Gastroesophageal sphincter (tissue), 4 donors: ENCODE measurements at regions not wholly inside any gene's neighbourhood (a gene's known extent, or its start where the extent isn't known, plus 50 kb on each side); places are given as distances from the start of the nearest gene placed in this dataset.

Experiments used
- ATAC-seq: fragments of 150-250 bp; one replicate; pipeline ENCODE4 v1.9.1; 2016; ENCODE audit warnings: mild to moderate bottlenecking, moderate library complexity
- H3K27ac ChIP-seq, 4 donors: fragments of 200-600 bp; sonication (generic) in 3 of 4; 1 replicate in 3 of 4; 2 replicates in 1 of 4; pipeline ENCODE4 v1.5.1; 2016 to 2019
- H3K27me3 ChIP-seq: fragments of 200-600 bp; sonication (generic); one replicate; pipeline ENCODE4 v1.5.1; 2019
- H3K36me3 ChIP-seq, 2 donors: fragments of 200-600 bp; sonication (generic); one replicate each; pipeline ENCODE4 v1.5.1; 2019; ENCODE audit warnings: control low read depth in 1 of 2
- H3K4me1 ChIP-seq, 3 donors: fragments of 200-600 bp; sonication (generic); 1 replicate in 2 of 3; 2 replicates in 1 of 3; pipeline ENCODE4 v1.5.1; 2016 to 2019; ENCODE audit warnings: control low read depth in 2 of 3
- H3K4me3 ChIP-seq, 2 donors: fragments of 200-600 bp; sonication (generic); one replicate each; pipeline ENCODE4 v1.5.1; 2019; ENCODE audit warnings: mild to moderate bottlenecking in 1 of 2, moderate library complexity in 1 of 2
- H3K9me3 ChIP-seq, 3 donors: fragments of 200-600 bp; sonication (generic); one replicate each; pipeline ENCODE4 v1.5.1; 2017 to 2019; ENCODE audit warnings: control low read depth in 2 of 3
- CTCF ChIP-seq, 4 experiments: fragments of 200-600 bp in 2 of 4; fragments of 450-650 bp in 2 of 4; sonication (generic) in 1 of 4; IDR thresholded peaks; one replicate each; pipeline ENCODE4 v1.5.1; 2017 to 2019; ENCODE audit warnings: antibody characterized with exemption in 4 of 4, mild to moderate bottlenecking in 2 of 4, moderate library complexity in 2 of 4
- EP300 ChIP-seq: sonication (generic); formaldehyde crosslinking; IDR thresholded peaks from one replicate; pipeline ENCODE4 v1.6.1; 2017; ENCODE audit warnings: antibody characterized with exemption, mild to moderate bottlenecking
- POLR2A ChIP-seq, 2 donors: fragments of 450-650 bp; IDR thresholded peaks; one replicate each; pipeline ENCODE4 v1.6.1; 2017; ENCODE audit warnings: antibody characterized with exemption in 2 of 2, mild to moderate bottlenecking in 2 of 2, moderate library complexity in 1 of 2
- POLR2AphosphoS5 ChIP-seq: sonication (generic); formaldehyde crosslinking; IDR thresholded peaks from one replicate; pipeline ENCODE4 v1.6.1; 2017; ENCODE audit warnings: antibody characterized with exemption
- WGBS, 2 donors: methylation state at CpG; one replicate each; pipeline ENCODE4 v1.1.5; 2018; ENCODE audit warnings: low coverage in 1 of 2; 5-methylcytosine and 5-hydroxymethylcytosine counted together

GRCh38 chr1:163013826-163014600 is 55.1 kb upstream of the RGS4 start:
- Histone ChIP-seq H3K27me3 (no peaks in the 10 kb centered on the region), H3K36me3 (no peaks in the 10 kb centered on the region), H3K9me3 (peaks cover 0 to 12% (median 0%) of the 10 kb centered on the region in 3 donors), H3K4me3 (no peak overlapping the region), H3K27ac (no peak overlapping the region), H3K4me1 (no peaks in the 10 kb centered on the region)
- no peak for ATAC-seq
- 100% methylated on average over 3 of the region's 6 CpGs; no CpG with 5 or more reads in 1 of the 2 donors for WGBS, 2 donors
- TF ChIP-seq CTCF (IDR thresholded peaks at IDR 0.05) (no peak), POLR2A (IDR thresholded peaks at IDR 0.05) (no peak)

GRCh38 chr1:163006051-163006834 is 62.9 kb upstream of the RGS4 start:
- TF ChIP-seq EP300, result no peak
- no peaks in the 10 kb centered on the region for H3K36me3 ChIP-seq
- no peak for ATAC-seq
- no peaks in the 10 kb centered on the region for H3K9me3 ChIP-seq
- no peaks in the 10 kb centered on the region for H3K27me3 ChIP-seq
- H3K27ac ChIP-seq, result no peak overlapping the region
- 93 to 95% methylated on average over 7 to 9 of the region's 10 CpGs for WGBS, 2 donors
- no peaks in the 10 kb centered on the region for H3K4me1 ChIP-seq
- H3K4me3 ChIP-seq, result no peak overlapping the region

GRCh38 chr1:162997499-162998285 is 71.5 kb upstream of the RGS4 start:
- Histone ChIP-seq H3K27me3 (no peaks in the 10 kb centered on the region), H3K9me3 (no peaks in the 10 kb centered on the region), H3K27ac (no peak overlapping the region), H3K4me1 (no peaks in the 10 kb centered on the region), H3K4me3 (no peak overlapping the region), H3K36me3 (no peaks in the 10 kb centered on the region)
- no peak for TF ChIP-seq POLR2AphosphoS5
- ATAC-seq, result no peak
- 96 to 100% methylated on average over 1 to 2 of the region's 2 CpGs for WGBS, 2 donors

GRCh38 chr1:162996261-162996660 is 72.9 kb upstream of the RGS4 start:
- TF ChIP-seq CTCF (IDR thresholded peaks at IDR 0.05), result no peak
- no peak for TF ChIP-seq POLR2AphosphoS5
- no peak for TF ChIP-seq POLR2A (IDR thresholded peaks at IDR 0.05)
- no peak for TF ChIP-seq EP300
- H3K36me3 ChIP-seq, result no peaks in the 10 kb centered on the region
- H3K27me3 ChIP-seq, result no peaks in the 10 kb centered on the region
- no peaks in the 10 kb centered on the region for H3K4me1 ChIP-seq
- ATAC-seq, result no peak
- H3K27ac ChIP-seq, result no peak overlapping the region
- no peaks in the 10 kb centered on the region for H3K9me3 ChIP-seq
- 62 to 86% methylated on average over 1 of the region's 1 CpG for WGBS, 2 donors
- no peak overlapping the region for H3K4me3 ChIP-seq

GRCh38 chr1:162994921-162995320 is 74.2 kb upstream of the RGS4 start:
- Histone ChIP-seq H3K4me1 (no peaks in the 10 kb centered on the region), H3K36me3 (no peaks in the 10 kb centered on the region), H3K27ac (no peak overlapping the region), H3K4me3 (no peak overlapping the region), H3K27me3 (no peaks in the 10 kb centered on the region), H3K9me3 (no peaks in the 10 kb centered on the region)
- no peak for ATAC-seq
- TF ChIP-seq POLR2AphosphoS5 (no peak), EP300 (no peak), POLR2A (IDR thresholded peaks at IDR 0.05) (no peak), CTCF (IDR thresholded peaks at IDR 0.05) (no peak)
